ENCODE measurements at regions not wholly inside any gene's neighbourhood (a gene's known extent, or its start where the extent isn't known, plus 50 kb on each side); places are given as distances from the start of the nearest gene placed in this dataset.
"Not testable (repeated sequence)": the region's sequence is repeated elsewhere in the genome, so short reads cannot be mapped to it uniquely, and the experiment has no call there.

DNA sequence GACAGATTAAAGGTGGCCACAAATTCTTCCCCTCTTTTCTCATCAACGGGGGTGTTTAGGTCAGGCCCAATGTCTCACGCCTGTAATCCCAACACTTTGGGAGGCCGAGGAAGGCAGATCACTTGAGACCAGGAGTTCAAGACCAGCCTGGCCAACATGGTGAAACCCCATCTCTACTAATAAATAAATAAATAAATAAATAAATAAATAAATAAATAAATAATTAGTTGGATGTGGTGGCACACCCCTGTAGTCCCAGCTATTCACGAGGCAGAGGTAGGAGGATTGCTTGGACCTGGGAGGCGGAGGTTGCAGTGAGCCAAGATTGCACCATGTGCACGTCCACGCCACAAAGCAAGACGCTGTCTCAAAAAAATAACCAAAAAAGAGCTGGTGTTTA is 180.7 kb downstream of the FASLG start:
- DNase-seq, result not testable (repeated sequence)

- no peak for DNase-seq
Measured at GRCh38 chr1:172843444-172843843, 184.5 kb downstream of the FASLG start.

DNA sequence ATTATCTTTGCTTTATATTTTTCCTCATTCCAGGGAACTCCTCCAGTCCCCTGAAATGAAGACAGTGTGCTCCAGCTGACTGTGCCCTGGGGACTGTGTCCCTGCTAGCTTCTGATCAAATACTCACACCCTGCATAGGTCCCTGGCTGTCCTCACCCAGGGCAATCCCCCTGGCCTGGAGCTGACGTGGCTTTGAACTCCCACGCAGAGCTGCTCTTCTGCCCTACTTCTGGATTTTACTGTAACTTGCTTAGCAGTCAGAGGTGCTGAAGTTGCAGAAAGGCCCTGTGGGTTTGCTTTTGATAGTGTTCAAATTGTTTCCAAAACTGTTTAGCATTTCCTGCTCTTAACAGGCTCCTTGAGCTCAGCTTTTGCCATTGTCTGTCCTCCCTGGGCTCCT is 186.5 kb downstream of the FASLG start:
- no peak for DNase-seq

GRCh38 chr1:172845865-172846264 is 187.0 kb downstream of the FASLG start:
- DNase-seq, result no peak

DNA sequence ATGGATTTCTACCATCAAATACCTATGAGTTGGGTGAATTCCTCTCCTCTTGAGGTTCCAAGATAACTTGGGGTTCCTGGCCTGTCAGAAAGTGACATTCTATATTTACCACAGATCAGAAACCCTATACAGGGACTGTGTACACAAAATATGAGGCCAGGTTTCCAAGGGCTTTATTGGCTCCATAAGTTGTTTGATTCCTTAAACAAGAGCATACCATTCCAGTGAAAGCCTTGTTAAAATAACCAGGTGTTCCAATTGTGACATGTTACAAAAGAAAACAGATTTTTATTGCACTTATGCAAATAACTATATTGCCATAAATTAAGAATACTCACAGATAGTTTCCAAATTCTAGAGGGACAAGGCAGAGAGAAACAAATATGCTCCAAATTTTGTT is 188.9 kb downstream of the FASLG start:
- DNase-seq, result not testable (repeated sequence)

GRCh38 chr1:172849653-172850052 is 190.8 kb downstream of the FASLG start:
- DNase-seq, result no peak

DNA sequence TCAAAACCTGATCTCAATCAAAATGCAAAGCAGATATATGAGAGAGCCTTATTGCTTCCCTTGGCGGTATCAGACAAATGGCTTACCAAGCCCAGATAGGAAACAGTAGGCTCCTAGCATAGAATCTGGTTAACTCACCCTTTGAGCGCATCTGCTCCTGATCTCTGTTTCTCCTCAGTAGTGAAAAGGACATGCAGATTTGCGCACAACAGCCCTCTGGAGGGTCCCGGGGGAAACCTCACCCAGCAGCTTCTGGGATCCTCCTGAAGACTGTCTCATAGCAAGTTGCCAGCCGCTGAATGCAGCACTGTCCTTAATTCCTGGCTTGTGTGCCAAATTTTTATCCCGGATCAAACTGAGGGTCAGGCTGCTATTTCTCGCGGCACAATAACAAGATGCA is 192.2 kb downstream of the FASLG start:
- DNase-seq, result no peak

DNA sequence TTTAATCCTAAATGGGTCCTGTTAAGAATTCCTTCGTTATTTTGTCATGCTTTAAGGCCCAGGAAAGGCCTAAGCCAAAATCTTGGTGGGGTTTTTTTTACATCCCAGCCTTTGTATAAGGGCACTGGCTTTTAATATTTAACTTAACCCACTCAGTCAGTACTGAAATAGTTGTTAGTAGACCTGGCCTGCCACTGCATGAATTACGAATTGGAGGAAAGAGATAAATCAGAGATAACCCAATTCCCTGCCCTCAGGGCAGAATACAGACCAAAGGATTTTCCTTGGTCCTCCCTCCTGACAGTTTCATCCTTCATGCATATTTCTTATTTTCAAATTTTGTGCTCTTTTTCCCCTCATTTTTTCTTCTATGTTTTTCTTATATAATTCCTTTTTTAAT is 193.0 kb downstream of the FASLG start:
- no peak for DNase-seq

DNA sequence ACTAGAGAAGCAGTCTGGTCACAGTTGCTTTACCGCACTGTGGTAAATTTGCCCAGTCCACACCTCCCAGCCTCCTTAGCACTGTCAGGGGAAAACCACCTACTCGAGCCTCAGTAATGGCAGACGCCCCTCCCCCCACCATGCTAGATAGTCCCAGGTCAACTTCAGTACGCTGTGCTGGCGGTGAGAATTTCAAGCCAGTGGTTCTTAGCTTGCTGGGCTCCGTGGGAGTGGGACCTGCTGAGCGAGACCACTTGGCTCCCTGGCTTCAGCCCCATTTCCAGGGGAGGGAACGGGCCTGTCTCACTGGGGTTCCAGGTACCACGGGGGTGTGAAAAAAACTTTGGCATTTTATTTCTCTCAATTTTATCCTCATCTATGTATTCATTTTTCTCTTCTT is 194.8 kb downstream of the TNFSF18 start:
- not testable (repeated sequence) for DNase-seq

- DNase-seq, result no peak
Measured at GRCh38 chr1:172863031-172863430, 187.7 kb downstream of the TNFSF18 start.

GRCh38 chr1:172867216-172867818 is 183.4 kb downstream of the TNFSF18 start:
- DNase-seq, result no peak

- DNase-seq, result no peak
Measured at GRCh38 chr1:172870901-172871606, 179.7 kb downstream of the TNFSF18 start.

GRCh38 chr1:172874950-172875349 is 175.8 kb downstream of the TNFSF18 start:
- DNase-seq, result no peak

- DNase-seq, result no peak
Measured at GRCh38 chr1:172875892-172876291, 174.8 kb downstream of the TNFSF18 start.

DNA sequence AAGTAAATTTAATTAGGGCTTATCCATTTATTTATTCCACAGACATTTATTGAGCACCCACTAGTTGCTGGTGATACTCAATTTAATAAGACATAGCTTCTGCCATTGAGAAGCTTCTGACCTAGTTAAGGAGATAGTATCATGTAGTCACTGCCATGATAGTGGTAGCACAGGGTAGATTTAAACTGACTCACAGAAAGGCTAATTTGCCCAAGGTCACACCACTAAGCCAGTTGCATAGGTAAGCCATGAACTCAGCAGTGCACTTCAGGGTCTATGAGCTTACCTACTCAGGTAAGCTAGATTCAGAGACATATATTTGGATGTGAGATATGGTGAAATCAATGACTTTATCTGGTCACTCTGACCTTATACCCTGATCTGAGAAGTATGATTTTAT is 168.4 kb downstream of the TNFSF18 start:
- DNase-seq, result no peak

- no peak for DNase-seq
Measured at GRCh38 chr1:172882791-172883386, 167.9 kb downstream of the TNFSF18 start.

- DNase-seq, result no peak
Measured at GRCh38 chr1:172883387-172883791, 167.4 kb downstream of the TNFSF18 start.

DNA sequence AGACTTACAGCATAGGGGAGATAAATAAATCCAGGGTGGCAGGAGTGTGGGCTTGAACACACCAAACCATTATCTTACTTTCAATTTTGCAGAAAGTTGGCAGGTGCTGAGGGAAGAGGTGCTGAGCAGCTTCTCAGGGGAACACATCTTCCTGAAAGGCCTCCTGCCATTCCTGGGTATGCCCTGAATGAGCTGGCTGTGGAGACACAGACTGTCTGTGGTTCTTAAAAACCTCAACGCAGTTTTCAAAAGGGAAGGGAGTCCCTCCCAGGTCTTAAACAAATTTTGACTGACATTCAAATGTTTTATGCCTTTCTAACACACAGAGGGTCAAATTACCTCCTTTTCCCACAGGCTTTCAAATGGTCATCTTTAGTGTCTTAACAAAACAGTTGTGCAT is 166.9 kb downstream of the TNFSF18 start:
- DNase-seq, result no peak

DNA sequence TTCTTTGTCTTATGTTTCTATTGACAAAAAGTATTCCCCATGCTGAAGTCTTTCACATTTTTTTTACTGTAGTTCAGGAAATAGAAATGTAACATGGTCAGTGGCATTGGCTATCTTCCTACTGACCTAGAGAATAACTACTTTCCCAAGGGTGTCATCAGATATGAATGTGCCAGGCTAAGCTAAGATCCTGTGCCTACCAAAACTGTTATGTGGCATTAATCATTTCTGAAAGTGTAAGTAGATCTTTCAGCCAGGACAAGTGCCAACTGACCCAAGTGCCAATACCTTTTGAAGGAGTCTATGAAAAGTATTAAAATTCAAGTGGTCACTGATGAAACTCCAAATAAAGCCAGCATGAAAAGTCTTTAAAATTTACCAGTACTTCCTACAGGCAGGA is 165.3 kb downstream of the TNFSF18 start:
- DNase-seq, result no peak

- DNase-seq, result no peak
Measured at GRCh38 chr1:172885971-172886370, 164.8 kb downstream of the TNFSF18 start.

DNA sequence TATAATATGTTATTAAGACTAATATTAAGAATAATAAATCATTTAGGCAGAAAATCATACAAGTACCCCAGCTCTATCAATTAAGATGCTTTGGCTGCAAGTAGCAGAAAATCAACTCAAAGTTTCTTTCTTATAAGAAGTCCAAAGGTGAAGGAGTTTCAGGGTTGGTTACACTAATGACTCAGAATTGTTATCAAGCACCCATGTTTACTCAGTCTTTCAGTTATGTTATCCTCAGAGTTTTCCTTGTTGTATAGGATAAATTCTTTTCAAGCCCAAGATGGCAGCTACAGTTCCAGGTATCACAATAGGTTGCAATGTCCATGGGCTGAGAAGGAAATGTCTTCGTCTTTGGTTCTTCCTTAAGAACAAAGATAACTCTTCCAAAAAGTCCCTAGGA is 163.6 kb downstream of the TNFSF18 start:
- DNase-seq, result no peak

- DNase-seq, result no peak
Measured at GRCh38 chr1:172893146-172893841, 157.4 kb downstream of the TNFSF18 start.

DNA sequence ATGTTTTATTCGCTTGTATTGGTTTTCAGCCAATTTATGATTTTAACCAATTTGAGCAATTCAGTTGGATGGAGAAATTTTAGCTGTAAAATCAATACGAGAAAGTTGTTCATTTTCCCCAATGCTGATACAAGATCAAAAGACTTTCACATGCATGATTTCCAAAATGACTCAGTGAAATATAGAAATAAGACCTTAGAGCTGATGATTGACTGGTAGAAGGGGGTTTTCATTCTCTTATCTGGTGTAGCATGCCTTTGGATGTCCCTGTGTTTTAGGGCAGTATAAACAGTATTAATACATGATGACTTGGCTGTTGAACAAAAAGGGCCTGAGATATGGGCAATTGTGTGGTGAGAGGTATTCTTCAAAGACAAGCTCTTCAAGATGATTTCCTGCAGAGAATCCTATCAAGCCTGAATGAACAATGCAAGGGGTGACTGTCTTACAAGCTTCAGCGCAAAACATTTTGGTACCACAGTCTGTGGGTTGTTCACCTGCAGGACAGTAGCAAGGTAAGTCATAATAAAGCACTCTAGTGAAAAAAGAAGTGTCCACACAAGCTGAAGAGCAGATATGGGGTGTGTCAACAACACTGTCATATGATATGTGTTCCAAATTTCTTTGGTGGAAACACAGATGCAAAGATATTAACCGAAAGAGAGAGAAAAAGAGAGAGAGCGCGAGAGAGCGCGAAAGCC is 156.2 kb downstream of the TNFSF18 start:
- DNase-seq, result no peak

Measured in NCI-H1092 treated with DMSO at 0.1 percent for 48 hours (cell line).